ENCODE measurements at regions not wholly inside any gene's neighbourhood (a gene's known extent, or its start where the extent isn't known, plus 50 kb on each side); places are given as distances from the start of the nearest gene placed in this dataset.
"Not testable (repeated sequence)": the region's sequence is repeated elsewhere in the genome, so short reads cannot be mapped to it uniquely, and the experiment has no call there.

- intact Hi-C loops (cut with DNase I, micrococcal nuclease), result no loop called here
- DNase-seq, result no peak
- ATAC-seq, result no peak
Measured at GRCh38 chr5:125894383-125894782, 528.8 kb upstream of the GRAMD2B start.

GRCh38 chr5:125896368-125896767 is 526.8 kb upstream of the GRAMD2B start:
- peak; percentile 100 for ATAC-seq
- DNase-seq, result no peak
- intact Hi-C loops (cut with DNase I, micrococcal nuclease), result no loop called here

GRCh38 chr5:125897089-125897488 is 526.1 kb upstream of the GRAMD2B start:
- DNase-seq (no peak), ATAC-seq (no peak)
- intact Hi-C loops (cut with DNase I, micrococcal nuclease), result no loop called here

GRCh38 chr5:125898851-125899405 is 524.3 kb upstream of the GRAMD2B start:
- no peak for ATAC-seq
- intact Hi-C loops (cut with DNase I, micrococcal nuclease), result no loop called here

GRCh38 chr5:125912028-125912427 is 511.2 kb upstream of the GRAMD2B start:
- ATAC-seq (no peak), DNase-seq (no peak)
- intact Hi-C loops (cut with DNase I, micrococcal nuclease), result no loop called here

More at GRCh38 chr5:125898851-125899405, 524.3 kb upstream of the GRAMD2B start:
- no peak for DNase-seq

GRCh38 chr5:125913200-125913599 is 510.0 kb upstream of the GRAMD2B start:
- DNase-seq (no peak), ATAC-seq (no peak)
- intact Hi-C loops (cut with DNase I, micrococcal nuclease), result no loop called here

GRCh38 chr5:125914471-125914870 is 508.7 kb upstream of the GRAMD2B start:
- ATAC-seq (no peak), DNase-seq (no peak)
- intact Hi-C loops (cut with DNase I, micrococcal nuclease), result no loop called here

GRCh38 chr5:125923958-125924357 is 499.3 kb upstream of the GRAMD2B start:
- intact Hi-C loops (cut with DNase I, micrococcal nuclease); ATAC-seq; DNase-seq: not testable (repeated sequence)

- intact Hi-C loops (cut with DNase I, micrococcal nuclease), result no loop called here
- DNase-seq, result no peak
- ATAC-seq, result no peak
Measured at GRCh38 chr5:125926172-125926571, 497.0 kb upstream of the GRAMD2B start.

- intact Hi-C loops (cut with DNase I, micrococcal nuclease), result no loop called here
- ATAC-seq (no peak), DNase-seq (no peak)
Measured at GRCh38 chr5:125928663-125929062, 494.5 kb upstream of the GRAMD2B start.

GRCh38 chr5:125950012-125950615 is 473.1 kb upstream of the GRAMD2B start:
- ATAC-seq, result no peak
- intact Hi-C loops (cut with DNase I, micrococcal nuclease), result no loop called here
- no peak for DNase-seq

GRCh38 chr5:125961150-125961549 is 462.1 kb upstream of the GRAMD2B start:
- no peak for DNase-seq
- no peak for ATAC-seq
- intact Hi-C loops (cut with DNase I, micrococcal nuclease), result no loop called here

GRCh38 chr5:125965577-125965976 is 457.6 kb upstream of the GRAMD2B start:
- ATAC-seq (no peak), DNase-seq (no peak)
- intact Hi-C loops (cut with DNase I, micrococcal nuclease), result no loop called here

GRCh38 chr5:125967576-125967975 is 455.6 kb upstream of the GRAMD2B start:
- no peak for DNase-seq
- no peak for ATAC-seq
- intact Hi-C loops (cut with DNase I, micrococcal nuclease), result no loop called here

GRCh38 chr5:125969011-125969813 is 454.0 kb upstream of the GRAMD2B start:
- no peak for DNase-seq
- intact Hi-C loops (cut with DNase I, micrococcal nuclease), result no loop called here
- no peak for ATAC-seq

- ATAC-seq (no peak), DNase-seq (no peak)
- intact Hi-C loops (cut with DNase I, micrococcal nuclease), result no loop called here
Measured at GRCh38 chr5:125969814-125970171, 453.4 kb upstream of the GRAMD2B start.

- ATAC-seq (no peak), DNase-seq (no peak)
- intact Hi-C loops (cut with DNase I, micrococcal nuclease), result no loop called here
Measured at GRCh38 chr5:125970631-125971307, 452.4 kb upstream of the GRAMD2B start.

GRCh38 chr5:125972706-125973105 is 450.5 kb upstream of the GRAMD2B start:
- intact Hi-C loops (cut with DNase I, micrococcal nuclease), result no loop called here
- DNase-seq (no peak), ATAC-seq (no peak)

GRCh38 chr5:125974679-125975078 is 448.5 kb upstream of the GRAMD2B start:
- no peak for DNase-seq
- intact Hi-C loops (cut with DNase I, micrococcal nuclease), result no loop called here
- no peak for ATAC-seq

Data from left colon (tissue), 2 donors.